Tibial nerve (tissue), 4 donors: ENCODE measurements at regions not wholly inside any gene's neighbourhood (a gene's known extent, or its start where the extent isn't known, plus 50 kb on each side); places are given as distances from the start of the nearest gene placed in this dataset.

Experiments used
- CTCF ChIP-seq, 5 experiments: fragments of 200-600 bp in 3 of 5; fragments of 450-650 bp in 2 of 5; sonication (generic) in 3 of 5; IDR thresholded peaks; one replicate each; pipeline ENCODE4 v1.5.1; 2016 to 2019; ENCODE audit warnings: antibody characterized with exemption in 5 of 5, mild to moderate bottlenecking in 3 of 5, moderate library complexity in 2 of 5
- EP300 ChIP-seq, 2 donors: sonication (generic); formaldehyde crosslinking; IDR thresholded peaks; one replicate each; pipeline ENCODE4 v1.6.1; 2017; ENCODE audit warnings: antibody characterized with exemption in 2 of 2, mild to moderate bottlenecking in 1 of 2
- POLR2A ChIP-seq, 2 donors: fragments of 450-650 bp; IDR thresholded peaks; one replicate each; pipeline ENCODE4 v1.6.1; 2017; ENCODE audit warnings: antibody characterized with exemption in 2 of 2, mild to moderate bottlenecking in 2 of 2, moderate library complexity in 2 of 2

GRCh38 chr4:72945719-72946336 lies 123.7 kb downstream of the COX18 start:
- TF ChIP-seq CTCF (IDR thresholded peaks at IDR 0.05), result no peak
- no peak for TF ChIP-seq POLR2A (IDR thresholded peaks at IDR 0.05)
- TF ChIP-seq EP300 (IDR thresholded peaks at IDR 0.05), result no peak
